ENCODE measurements at regions not wholly inside any gene's neighbourhood (a gene's known extent, or its start where the extent isn't known, plus 50 kb on each side); places are given as distances from the start of the nearest gene placed in this dataset.

GRCh38 chr7:148503900-148504487, 86.6 kb upstream of the C7orf33 start:
- no peak for FAIRE-seq
- in situ Hi-C loops (cut with MboI): no loop called here

More at GRCh38 chr7:148503900-148504487, 86.6 kb upstream of the C7orf33 start:
- Histone ChIP-seq H3K27me3 (replicated peaks in 1 of 2; ENCODE audit: control insufficient read depth in 2 of 2, insufficient read depth in 2 of 2, low read length in 1 of 2) (no peaks in the 10 kb centered on the region), H2AFZ (ENCODE audit: control insufficient read depth, low read depth, low read length) (no peak overlapping the region; the same call in 1 of the 2 replicates), H3K79me2 (ENCODE audit: control insufficient read depth, insufficient read depth, low read length) (no peaks in the 10 kb centered on the region), H3K9ac (ENCODE audit: control insufficient read depth, insufficient read depth, low read length) (no peak overlapping the region), H3K36me3 (ENCODE audit: control insufficient read depth in 2 of 2, insufficient read depth in 2 of 2, low read length in 1 of 2) (no peaks in the 10 kb centered on the region), H3K4me1 (ENCODE audit: control insufficient read depth, insufficient read depth, low read length) (peaks cover 53% of the 10 kb centered on the region), H4K20me1 (ENCODE audit: control insufficient read depth, insufficient read depth) (no peaks in the 10 kb centered on the region), H3K4me2 (ENCODE audit: control insufficient read depth, insufficient read depth) (no peak overlapping the region), H3K27ac (ENCODE audit: control insufficient read depth, insufficient read depth) (no peak overlapping the region), H3K4me3 (no peak overlapping the region), H3K9me3 (replicated peaks; ENCODE audit: control insufficient read depth, insufficient read depth, low read length) (no peaks in the 10 kb centered on the region; the same call in 1 of the 3 replicates)
- SMC1A ChIA-PET (ENCODE audit: uncharacterized antibody, unreplicated experiment): interaction anchor here (1.1 to 5.0 kb wide), 6 partner anchors 18 to 459 kb away, joined by 3 to 17 read pairs (median 7); no protein-coding TSS in a partner anchor
- no peak for DNase-seq (ENCODE audit: low read depth, low spot score)
- no TSS peak for BruUV-seq (replicated peaks)
- RAD21 ChIA-PET (ENCODE audit: unreplicated experiment): interaction anchor here (1.0 kb wide), 1 partner anchor 24 kb away, joined by 3 read pairs; no protein-coding TSS in a partner anchor
- POLR2A ChIA-PET: no interaction called here
- no peak for ATAC-seq
- CTCF ChIA-PET: interaction anchor here (1.0 to 6.6 kb wide), 8 partner anchors 19 to 466 kb away, joined by 3 to 115 read pairs (median 4); no protein-coding TSS in a partner anchor
- intact Hi-C loops (cut with micrococcal nuclease; ENCODE audit: unreplicated experiment): loop anchor here (1.0 kb wide), 3 partner anchors 23 to 462 kb away; no protein-coding TSS in a partner anchor
- peak; percentile 73 for TF ChIP-seq SMC3 (IDR thresholded peaks at IDR 0.05; ENCODE audit: borderline replicate concordance, low read length)
- peak; percentile 29; the same call in 1 of the 2 replicates for TF ChIP-seq RB1 (IDR thresholded peaks at IDR 0.05; ENCODE audit: borderline replicate concordance)
- peak; percentile 88 for TF ChIP-seq RAD21 (IDR thresholded peaks at IDR 0.05; ENCODE audit: insufficient read depth, low read depth, low read length)
- no peak for TF ChIP-seq POU2F2 (IDR thresholded peaks at IDR 0.05; ENCODE audit: borderline replicate concordance, low read depth, low read length)
- TF ChIP-seq EGR1 (IDR thresholded peaks at IDR 0.05; ENCODE audit: borderline replicate concordance in 1 of 2, low read depth in 2 of 2, low read length in 2 of 2): no peak
- TF ChIP-seq CTCF (IDR thresholded peaks at IDR 0.05 in 2 of 3, conservative IDR thresholded peaks at IDR 0.05 in 1 of 3; ENCODE audit: control insufficient read depth in 2 of 3, extremely low read depth in 1 of 3, insufficient read depth in 1 of 3, low read depth in 3 of 3, low read length in 3 of 3): peak; percentile 53 to 75 (median 66); a peak in 5 of 6 replicates
- 0 out of 2 replicates have a peak, but pooled peaks have one; percentile 36 for TF ChIP-seq ZNF592 (IDR thresholded peaks at IDR 0.05)
- WGBS (ENCODE audit: insufficient coverage, insufficient replicate concordance, low lambda C conversion rate, missing lambda C conversion rate): 33% methylated on average over 3 of the region's 3 CpGs

Data from GM12878 (cell line).